Bone marrow (tissue), 2 donors: ENCODE measurements at regions not wholly inside any gene's neighbourhood (a gene's known extent, or its start where the extent isn't known, plus 50 kb on each side); places are given as distances from the start of the nearest gene placed in this dataset.

Experiments used
- DNase-seq, 2 donors: peaks; one replicate each; lab custom pipeline; 2025; lab: John Stamatoyannopoulos, UW

DNA sequence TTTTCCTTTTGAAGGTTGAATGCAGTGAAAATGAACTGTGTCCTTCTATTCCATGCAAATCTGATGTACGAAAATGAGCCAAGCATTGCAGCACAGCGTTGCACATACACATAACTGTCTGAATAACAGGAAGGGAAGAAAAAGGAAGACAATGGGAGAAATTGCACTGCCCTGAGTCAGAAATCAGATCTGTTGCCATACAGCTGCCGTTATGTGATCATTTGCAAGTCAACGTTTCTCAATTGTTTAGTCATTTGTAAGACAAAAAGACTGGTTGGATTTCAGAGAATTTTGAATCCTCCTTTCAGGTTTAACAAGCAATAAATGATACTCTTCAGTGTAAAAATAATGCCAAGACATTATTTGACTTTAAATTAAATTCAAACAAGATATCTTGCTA is 284.1 kb downstream of the DSEL start:
- DNase-seq, result no peak

DNA sequence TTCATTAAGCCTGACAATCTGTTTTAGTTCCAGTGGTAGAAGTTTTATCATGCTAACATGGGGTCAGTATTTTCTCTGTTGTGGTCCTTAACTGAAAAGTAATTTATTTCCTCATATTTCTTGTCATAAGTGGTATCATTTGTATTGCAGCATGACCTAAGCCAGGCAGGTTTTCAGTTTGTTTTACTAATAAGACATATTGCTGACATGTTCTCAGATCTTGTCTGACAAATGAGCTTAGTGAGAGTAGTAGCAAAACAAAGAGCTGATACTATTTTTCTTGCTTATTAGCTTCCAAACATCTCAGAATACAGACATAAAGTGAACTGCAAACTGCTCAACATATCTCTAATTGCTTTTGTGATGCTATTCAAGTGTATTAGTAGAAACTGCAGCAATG is 293.6 kb downstream of the DSEL start:
- DNase-seq, result no peak

DNA sequence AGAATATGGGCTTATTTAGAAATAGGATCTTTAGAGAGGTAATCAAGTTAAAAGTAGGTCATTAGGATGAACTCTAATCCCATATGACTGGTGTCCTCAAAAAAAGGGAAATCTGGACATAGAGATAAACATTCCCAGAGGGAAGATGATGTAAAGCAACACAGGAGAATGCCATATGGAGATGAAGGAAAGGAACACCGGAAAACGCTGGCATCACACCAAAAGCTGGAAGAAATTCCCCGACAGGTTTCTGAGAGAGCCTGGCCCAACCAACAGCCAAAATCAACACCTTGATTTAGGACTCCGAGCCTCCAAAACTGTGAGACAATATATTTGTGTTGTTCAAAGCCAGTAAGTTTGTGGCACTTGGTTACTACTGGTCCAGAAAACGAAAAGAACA is 296.7 kb downstream of the DSEL start:
- no peak for DNase-seq

DNA sequence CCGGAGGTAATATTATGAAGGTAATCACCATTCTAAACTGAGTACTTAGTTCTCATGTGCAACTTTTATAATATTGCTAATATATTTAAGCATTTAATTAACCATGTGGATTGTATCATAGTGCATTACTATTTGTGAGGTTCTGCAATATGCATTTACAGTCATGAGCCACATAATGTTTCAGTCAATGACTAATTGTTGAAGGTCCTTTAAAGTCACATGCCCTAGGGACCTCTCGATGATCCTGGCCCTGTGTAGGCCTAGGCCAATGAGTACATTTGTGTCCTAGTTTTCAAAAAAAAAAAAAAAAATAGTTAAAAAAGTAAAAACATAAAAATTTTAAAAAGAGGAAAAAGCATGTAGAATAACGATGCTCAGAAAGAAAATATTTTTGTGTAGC is 298.0 kb downstream of the DSEL start:
- DNase-seq, result no peak

DNA sequence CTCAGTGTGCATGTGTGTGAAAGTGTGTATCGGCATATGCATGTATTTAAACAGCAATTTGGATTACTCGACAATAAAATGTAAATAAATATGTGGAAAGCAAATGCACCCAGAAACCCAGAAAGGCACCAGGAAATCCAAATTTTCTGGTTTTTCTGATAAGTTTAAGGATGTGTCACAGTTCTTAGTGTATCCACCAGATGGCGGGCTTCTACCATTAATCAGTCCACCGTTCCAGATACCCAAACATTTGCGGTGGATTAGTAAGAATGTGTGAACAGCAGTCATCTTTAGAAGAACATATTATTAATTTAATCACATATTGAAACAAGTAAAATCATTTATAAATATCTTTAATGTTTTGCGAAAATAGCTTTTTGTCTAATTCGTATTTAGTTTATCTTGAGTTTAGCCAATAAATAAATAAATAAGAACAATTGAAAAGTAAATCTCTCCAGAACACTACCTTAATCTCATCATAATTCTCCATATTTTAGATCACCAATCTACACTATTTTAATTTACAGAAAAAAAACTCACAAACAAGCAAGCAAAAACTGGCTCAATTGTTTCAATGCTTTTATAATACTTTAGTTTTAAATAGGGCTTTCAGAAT is 298.9 kb downstream of the DSEL start:
- peak in 1 of 2 donors; percentile 37 for DNase-seq

DNA sequence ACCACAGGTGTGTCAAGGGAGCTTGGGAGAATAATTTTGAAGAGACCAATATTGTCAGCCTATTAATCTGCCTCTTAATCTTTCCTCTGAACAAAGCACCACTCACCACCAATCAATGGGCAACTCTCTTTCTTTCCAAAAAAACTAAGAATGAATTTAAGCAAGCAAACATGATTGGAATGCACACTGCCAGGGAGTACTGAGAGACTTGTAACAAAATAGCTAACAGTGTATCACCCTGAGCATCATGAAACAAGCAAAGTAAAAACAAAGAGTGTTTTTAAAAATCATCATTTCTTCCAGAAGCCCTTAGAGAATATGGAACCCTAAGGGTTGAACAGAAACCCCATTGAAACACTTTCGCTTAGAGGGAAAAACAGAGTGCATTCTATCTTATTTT is 299.7 kb downstream of the DSEL start:
- no peak for DNase-seq

DNA sequence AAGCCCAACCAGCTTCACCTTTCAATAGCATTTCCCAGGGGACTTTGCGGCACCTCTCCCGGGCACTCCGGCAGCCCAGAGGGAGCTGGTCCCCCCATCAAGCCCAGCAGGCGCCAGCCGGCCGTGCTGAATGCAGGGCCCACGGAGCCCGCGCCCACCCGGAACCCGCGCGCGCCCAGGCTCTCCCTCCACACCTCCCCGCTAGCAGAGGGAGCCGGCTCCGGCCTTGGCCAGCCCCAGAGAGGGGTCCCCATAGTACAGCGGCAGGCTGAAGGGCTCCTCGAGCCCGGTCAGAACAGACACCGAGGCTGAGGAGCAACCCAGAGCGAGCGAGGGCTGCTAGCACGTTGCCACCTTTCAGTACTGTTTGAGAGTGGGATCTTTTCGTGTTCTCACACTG is 300.8 kb downstream of the DSEL start:
- DNase-seq, result no peak

DNA sequence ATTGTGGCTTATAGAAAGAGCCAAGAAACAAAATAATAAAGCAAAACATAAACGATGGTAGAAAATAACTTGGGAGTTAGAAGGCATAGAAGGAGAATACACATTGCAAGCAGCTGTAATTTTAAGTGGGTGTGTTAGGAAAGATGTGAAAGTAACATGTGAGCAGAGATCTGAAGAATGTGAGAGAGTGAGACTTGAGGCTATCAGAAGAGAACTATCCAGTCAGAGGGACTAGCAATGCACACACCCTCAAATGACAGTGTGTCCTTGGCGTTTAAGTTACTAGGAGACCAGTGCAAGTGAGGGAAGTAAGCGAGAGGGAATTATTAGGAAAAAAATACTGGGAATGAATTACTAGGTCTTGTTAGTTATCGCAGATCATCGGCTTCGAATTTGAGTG is 304.9 kb downstream of the DSEL start:
- DNase-seq, result no peak

DNA sequence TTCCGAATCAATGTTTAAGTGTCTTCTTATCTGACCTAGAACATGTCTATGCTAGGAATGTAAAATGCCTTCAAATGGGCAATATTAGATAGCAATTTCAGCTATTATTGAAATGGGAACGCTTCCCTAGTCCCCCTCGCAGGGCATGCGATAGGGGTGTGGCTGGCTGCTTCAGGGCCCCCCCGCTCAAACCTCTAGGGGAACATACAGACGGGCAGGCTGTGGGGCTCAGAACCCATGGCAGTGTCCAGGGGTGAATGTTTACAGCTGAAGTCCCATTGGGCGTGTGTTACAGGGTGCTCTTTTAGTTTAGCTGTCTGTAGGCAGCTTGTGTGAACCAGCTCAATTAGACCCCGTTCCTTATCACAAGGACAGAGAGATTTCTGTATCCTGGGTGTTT is 315.9 kb downstream of the DSEL start:
- DNase-seq, result no peak

DNA sequence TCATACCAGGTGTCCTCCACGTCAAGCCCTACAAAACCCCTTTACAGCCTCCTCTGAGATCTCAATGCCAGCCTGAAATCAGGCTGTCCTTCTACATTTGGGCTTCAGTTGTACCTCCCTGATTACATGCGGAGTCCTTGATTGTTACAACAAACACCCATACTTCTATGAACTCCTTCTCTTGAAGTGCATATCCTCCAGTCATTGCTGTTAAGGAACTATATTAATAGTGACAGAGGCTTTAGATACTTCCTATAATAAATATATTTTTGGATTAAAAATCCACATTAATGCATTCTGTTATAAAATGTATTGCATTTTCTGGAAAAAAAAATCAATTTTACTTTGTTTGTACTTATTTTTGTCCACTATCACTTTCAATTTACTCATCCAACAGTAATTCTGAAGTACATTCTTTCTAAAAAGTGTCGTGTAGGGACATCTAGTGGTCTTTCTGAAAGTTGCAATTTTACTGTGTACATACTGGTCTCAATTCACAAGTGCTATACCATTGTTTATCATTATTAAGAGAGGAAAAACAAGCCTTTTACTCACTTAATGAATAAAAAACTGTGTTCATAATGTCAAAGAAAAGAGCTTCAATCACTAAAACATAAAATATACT is 316.4 kb downstream of the DSEL start:
- DNase-seq, result peak in 1 of 2 donors; percentile 34

DNA sequence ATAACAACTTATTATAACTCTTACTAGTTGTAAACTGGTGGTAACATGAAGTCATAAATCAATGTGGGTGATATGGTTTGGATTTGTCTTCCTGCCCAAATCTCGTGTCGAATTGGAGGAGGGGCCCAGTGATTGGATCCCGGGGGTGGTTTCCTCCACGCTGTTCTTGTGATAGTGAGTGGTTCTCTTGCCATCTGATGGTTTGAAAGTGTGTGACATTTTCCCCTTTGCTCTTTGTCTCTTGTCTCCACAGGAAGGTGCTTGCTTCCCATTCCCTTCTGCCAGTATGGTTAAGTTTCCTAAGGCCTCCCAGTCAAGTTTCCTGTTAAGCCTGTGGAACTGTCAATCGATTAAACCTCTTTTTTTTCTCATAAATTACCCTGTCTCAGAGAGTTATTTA is 321.6 kb downstream of the DSEL start:
- no peak for DNase-seq

DNA sequence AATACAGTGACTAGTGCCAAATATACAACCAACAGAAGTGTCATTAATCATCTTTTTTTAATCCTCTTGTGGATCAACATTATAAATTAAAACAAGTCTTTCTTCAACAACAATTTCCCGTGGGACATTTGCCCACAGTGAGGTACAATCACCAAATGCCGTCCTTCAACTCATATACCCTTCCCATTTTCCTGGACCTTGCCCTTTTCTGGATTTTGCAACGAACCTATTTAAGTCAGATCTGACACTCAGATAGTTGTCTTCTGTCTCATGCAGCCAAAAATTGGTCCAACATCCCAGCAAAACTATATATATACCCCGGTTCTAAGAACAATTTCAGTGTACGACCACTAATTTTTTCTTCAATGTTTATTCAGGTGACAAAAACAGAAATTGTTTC is 324.0 kb downstream of the DSEL start:
- no peak for DNase-seq

DNA sequence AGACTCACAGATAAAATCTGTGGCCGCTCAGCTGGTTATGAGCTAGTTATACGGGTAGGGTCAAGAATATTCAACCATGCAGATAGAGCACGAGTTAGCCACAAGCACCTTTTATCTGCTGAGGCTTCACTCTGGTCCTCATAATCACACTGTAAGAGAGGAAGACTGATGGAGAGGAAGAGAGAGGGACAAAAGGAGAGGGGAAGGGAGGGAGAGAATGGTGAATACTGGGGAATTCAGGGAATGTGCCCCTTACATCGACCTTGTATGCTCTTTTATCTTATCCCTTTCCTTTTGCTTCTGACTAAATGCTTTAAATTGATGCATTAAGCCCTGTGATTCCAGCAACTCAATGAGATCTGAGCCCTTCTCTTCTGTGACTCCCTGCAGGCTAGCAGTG is 333.1 kb downstream of the DSEL start:
- no peak for DNase-seq

DNA sequence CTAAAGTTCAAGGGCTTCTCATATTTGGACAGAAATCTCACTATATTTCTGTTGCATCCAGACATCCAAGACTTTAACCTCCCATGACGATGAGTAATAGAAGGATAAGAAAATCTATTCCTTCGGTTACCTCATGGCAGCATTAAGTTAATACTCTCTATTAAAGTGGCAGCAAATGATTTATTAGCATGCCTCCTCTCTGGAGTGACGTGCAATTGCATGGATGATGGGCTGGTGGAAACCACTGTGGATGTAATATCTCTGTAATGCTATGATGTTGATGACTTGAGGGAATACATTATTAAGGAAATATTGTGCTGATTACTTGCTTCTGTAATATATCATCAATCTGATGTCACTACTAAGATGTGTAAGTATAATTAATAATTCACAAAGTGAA is 336.8 kb downstream of the DSEL start:
- DNase-seq, result no peak

DNA sequence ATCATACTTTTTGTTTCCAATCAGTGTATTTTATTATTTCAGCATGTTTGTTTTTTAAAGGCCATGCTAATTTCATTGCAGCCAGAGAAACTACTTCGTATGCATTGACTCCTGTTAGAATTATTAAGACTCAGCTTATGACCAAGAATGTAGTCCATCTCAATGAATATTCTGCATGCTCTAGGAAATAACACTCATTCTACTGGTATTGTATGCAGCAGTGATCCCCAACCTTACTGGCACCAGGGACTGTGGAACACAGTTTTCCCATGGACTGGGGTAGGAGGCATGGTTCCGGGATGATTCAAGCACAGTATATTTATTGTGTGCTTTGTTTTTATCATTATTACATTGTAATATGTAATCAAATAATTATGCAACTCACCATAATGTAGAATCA is 356.9 kb downstream of the DSEL start:
- no peak for DNase-seq

DNA sequence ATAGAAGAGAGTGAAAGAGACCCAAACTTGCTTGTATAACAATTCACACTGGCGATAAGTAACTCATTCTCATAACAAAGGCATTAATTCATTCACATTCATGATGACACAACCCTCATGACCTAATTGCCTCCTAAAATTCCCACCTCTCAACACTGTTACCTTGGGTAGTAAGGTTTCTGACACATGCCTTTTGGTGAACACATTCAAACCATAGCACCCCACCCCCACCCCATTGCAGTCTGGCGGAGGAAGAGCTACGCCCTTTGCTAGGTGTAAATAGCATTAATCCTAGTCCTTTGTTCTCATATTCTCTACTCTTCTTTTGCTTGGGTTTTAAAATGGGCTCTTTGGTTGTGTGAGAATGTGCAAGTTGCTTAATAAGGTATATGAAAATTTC is 361.5 kb downstream of the DSEL start:
- no peak for DNase-seq

DNA sequence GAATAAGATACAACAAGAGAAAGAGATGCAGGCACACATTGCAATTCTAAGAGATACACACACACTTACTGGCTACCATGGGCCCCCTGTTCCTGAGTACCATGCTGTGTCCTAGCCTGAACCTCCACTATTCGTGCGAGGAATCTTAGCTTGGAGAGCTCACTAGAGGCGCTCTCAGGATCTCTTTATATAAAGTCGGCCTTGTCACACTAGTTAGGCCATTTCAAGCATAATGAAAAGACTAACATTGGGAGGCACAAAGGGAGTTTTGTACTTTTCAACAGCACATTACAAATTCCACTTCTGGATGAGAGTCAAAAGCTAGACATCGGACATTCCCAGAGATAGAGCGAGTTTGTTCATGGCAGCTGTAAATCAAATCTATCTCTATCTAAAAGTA is 365.2 kb downstream of the DSEL start:
- no peak for DNase-seq

DNA sequence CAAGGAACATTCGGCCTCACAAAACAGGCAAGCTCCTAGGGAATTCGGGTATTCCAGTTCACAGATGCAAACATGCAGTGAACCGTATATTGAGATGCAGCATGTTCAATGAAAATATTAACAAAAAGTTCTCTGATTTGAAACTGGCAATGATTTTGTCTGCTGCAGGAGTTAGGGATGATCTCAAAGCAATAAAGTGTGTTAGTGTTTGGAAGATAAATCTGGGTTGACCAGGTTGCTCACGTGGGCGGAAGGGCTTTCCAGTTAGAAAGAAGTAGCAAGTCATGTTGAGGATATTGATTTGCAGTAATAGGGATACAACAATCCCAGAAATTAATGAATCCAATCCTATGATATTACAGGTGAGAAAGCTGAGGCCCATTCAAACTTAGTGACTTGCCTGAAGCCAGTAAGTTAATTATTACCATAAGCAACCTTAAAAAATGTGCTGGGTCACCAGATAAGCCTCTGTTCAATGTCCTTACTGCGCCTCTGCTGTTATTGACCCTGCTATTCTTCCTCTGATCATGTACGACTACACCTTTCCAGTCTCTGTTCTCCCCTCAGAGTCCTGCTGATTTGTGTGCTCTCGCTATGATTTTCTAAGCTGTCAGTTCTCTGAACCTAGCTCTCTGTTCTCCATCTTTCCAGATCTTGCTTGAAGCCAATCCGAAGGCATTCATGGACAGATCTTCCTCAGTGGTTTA is 370.8 kb downstream of the DSEL start:
- DNase-seq, result no peak

DNA sequence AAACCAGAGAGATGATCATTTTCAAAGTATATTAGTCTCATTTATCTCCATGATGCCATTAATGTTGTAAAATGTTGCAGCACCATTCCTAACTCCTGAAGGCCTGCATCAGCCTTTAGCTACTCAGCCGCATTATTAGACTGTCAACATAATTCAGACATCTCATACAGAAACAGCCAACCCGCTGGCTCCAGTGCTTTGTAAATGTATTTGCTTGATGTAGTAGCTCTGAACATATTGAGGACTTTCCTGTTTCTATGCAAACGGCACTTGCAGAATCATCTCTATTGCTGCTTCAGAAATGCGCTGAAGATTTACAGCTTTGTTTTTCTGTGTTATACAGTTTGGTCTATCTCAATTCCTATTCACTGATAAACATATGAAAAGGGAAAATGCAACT is 372.2 kb downstream of the DSEL start:
- no peak for DNase-seq

DNA sequence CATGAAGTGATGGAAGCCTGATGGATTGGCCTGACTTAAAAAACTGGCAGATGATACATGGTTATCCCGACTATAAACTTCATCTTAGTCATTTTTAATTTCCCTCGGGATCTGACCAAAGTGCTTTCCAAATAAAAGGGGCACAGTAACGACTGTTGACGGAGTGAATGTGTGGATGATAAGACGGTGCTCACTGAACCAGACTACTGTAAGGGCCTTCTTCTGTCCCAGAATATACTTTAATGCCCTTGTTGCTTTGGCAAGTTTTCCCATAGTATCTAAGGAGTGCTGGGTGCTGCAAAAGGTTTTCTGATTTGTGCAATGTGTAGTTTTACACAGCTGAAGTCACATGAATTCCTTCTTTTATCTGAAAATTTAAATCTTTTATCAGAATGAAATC is 373.5 kb downstream of the DSEL start:
- DNase-seq, result no peak

DNA sequence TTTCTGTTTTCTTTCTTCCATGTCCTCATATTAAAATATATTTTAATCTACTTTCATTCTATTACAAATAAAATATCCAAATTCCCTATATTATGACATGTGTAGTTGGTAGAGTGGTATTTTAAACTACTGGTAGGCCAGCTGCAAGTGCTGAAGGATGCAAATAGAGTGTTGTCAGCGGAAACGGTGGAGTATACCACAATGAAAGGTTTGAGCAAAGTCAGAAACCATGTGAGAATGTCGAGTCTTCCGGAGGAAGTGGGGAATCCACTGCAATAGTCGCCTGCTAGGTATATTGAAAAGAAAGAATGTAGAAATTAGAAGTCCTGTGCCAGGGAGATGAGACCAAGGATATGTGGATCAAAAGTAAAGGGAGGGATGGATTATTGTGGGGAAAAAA is 373.9 kb downstream of the DSEL start:
- no peak for DNase-seq

DNA sequence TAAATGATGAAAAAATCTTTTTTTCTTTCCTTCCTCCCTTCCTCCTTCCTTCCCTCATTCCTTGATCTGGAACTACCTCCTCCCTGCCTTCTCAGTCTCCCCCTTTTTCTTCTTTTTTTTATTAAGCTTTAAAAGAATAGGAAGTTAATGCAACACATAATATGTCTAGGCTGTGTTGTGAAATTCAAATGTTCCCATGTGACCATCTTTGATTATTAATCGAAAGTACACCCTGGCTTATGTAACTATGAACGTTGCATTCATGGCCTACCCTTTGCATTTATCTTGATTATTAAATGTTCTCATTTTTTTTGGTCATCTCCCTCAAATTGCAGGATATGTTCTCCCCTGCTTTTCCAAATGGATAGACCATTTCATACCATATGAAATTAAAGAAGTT is 376.0 kb downstream of the DSEL start:
- no peak for DNase-seq

DNA sequence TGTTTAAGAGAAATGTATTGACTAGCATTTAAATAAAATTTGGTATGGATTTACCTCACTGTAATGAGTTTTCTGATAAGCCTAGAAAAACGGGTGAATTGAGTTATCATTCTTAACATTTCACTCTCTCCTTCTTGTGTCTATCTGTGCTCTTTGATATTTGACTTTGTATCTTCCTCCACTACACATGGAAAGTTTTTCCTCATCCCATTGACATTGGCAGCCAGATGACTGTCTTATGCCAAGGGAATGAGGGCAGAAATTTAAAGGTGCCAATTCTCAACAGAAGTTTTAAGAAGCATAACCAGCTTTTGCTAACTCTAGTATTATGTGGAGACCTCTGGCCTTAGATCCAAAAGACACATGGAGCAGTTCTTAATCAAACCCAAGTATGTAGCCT is 376.6 kb downstream of the DSEL start:
- no peak for DNase-seq

DNA sequence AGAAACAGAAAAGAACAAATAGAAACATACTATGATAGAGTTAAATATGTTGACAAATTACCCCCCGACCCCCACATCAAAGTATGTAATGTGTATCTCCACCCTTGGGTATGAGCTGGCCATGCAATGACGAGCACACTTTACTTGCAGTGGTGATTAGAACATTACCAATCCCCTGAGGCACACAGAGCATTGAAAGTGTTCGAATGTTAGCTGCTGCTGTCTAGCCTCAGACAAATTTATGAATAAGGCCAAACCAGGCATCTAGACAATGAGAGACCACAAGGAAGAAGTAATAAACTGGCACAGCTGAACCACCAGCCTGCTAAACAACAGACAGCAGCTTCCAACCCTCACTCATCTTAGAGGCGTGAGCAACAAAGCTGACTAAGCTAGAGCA is 380.5 kb downstream of the DSEL start:
- no peak for DNase-seq
